SH-SY5Y (cell line): ENCODE measurements at regions not wholly inside any gene's neighbourhood (a gene's known extent, or its start where the extent isn't known, plus 50 kb on each side); places are given as distances from the start of the nearest gene placed in this dataset.

Experiments
- GATA2 ChIP-seq: IDR thresholded peaks from 2 replicates; pipeline ENCODE4 v1.6.1; 2011; ENCODE audit warnings: mild to moderate bottlenecking, low read depth, low read length
- GATA3 ChIP-seq: IDR thresholded peaks from 2 replicates; pipeline ENCODE4 v1.6.1; 2011; ENCODE audit warnings: low read depth, mild to moderate bottlenecking, low read length, moderate library complexity

DNA sequence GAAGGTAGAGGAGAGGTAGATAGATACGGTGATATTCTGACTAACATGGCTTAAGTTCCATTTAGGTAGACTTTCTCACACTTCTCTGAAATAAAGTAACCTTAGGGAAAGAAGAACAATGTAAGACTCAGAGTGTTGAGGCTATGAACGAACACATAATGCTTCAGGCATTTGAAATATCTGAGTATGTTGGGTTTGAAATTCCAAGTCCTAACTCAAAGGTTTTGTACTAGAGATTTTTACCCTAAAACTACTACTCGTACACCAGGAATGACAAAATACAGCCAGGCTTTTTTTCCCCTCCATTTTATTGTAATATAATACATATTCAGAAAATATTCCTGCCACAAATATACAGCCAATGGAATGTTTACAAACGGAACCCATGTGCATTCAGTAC is 592.6 kb downstream of the ETS1 start:
- TF ChIP-seq GATA2 (no peak), GATA3 (no peak)

DNA sequence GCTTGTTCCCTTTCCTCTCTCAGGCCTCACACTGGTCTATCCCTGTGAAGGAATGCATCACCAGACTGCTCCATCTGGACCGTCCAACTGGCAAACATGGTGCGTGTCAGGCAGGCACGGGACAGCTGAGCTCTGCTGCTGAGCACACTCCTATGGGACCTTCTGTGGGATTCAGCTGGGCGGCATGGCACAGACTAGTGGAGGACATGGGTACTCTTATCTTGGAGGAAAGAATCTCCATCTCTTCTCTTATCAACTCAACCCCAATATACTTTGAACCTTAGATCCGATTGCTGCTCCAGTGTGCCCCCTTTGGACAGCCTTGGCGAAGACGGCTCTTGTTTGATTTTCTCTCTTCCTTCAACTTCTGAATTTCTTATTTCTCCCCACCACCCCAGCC is 593.6 kb downstream of the ETS1 start:
- TF ChIP-seq GATA2 = no peak
- no peak for TF ChIP-seq GATA3

DNA sequence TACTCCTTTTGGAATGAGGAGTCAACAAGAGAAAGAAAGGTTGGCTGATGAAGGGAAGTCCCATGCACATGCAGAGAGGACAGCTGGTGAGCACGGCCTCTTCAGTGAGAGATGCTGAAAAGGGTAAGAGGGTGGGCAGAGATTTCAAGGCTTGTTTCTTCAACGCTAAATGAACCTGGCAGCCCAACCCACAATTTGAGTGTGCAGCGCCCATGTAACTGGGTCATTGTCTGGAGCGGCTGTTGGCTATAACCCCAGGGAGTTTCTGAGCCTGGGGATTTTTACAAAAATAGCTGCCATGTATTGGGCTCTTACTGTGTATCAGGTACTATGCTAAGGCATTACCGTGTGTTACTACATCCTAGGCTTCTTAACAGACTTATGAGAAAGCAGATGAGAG is 594.1 kb downstream of the ETS1 start:
- TF ChIP-seq GATA2 (no peak), GATA3 (no peak)

DNA sequence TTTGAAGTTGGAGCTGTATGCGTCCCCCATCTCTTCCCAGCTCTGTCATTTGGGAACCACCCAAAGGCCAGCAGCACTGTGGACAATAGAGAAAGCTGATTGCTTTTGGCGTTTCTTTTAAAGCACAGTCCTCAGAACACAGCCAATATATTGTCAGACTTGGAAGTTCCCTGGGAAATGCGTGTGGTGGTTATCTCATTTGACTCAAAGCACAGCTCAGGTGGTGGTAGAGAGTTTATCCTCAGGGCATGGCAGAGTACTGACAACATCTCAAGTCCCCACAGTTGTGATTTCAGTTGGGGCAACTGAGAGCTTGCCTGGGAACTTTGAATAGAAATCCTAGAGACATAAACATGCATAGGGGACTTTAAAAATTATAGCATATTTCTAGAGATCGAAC is 601.3 kb downstream of the ETS1 start:
- TF ChIP-seq GATA3 = no peak
- no peak for TF ChIP-seq GATA2

DNA sequence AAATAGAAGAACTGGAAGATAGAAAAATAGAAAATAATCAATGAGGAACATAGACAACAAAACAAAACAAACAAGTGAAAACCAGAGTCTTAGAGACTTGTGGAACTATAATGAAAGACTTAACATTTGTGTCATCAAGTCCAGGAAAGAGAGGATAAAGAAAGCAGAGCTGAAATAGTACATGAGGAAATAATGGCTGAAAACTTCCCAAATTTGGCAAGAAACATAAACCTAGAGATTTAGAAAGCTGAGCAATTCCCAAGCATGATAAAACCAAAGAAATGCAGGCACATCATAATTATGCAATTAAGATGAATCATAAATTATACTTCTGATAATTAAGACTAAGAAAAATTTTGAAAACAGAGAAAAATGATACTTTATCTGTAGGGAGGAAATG is 614.5 kb downstream of the ETS1 start:
- TF ChIP-seq GATA2 (no peak), GATA3 (no peak)

DNA sequence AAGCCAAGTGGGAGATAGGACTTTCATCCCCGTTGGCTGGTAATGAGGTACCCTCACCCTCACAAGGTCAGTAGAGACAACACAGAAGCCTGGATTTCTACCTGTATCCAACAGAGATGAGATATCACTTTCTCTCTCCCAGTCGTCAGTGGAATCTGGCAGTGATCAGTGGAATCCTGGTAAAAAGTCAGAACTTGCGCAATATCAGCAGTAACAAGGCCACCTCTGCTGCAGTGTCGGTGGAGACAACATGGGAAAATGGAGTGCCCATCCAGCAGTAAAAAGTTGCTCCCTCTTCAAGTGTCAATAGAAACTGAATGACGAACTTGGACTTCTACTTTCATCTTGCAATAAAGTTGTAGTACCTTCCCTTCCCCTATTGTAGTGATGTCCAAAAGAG is 615.9 kb downstream of the ETS1 start:
- TF ChIP-seq GATA3 (no peak), GATA2 (no peak)

DNA sequence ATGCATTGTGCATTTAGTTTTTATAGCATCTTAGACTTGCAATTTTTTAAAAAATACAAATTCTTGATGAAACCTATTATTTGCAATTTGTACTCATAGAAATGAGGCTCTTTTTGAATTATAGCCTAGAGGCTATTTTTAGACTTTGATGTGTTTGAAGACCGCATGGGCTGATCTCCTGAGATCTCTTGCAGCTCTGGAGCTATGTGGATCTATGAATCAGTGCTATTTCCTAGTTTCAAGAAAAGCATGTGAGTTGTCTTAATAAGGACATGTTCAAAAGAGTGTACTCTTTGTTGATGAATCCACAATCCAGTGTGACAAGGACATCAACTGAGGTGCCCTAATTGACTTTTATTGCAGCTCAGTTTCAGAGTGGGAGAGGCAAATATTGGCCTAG is 620.5 kb downstream of the ETS1 start:
- TF ChIP-seq GATA3 = no peak
- no peak for TF ChIP-seq GATA2

DNA sequence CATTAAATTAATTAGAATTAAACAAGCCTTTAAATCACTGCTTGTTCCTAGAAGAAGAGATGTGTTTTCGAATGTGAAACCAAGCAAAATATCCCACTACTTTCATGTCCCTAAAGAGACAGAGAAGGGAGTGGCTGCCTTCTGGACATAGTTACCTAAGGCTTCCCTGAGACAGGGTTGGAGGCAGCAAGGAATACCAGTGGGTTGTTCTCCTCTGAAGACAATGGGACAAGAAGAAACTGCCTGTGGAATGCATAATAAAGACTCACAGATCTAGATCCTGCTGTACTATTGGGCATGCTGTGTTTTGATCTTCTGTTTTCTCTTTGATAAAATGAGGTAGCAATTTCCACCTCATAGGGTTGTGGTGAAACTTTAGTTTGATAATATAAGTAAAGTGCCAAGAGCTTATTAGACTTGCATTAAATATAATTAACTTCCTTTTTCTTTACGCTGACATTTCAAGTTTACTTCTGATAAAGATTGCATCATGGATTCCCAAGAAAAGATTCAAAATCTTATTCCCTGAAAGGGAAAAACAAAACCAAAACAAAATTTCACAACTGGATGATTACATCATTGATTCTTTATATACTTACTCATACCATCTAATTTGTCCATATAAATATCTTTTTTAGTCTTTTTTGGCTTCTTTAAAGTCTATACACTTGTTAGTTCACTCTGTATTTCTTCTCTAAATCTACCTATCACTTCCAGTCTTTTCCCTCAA is 621.3 kb downstream of the ETS1 start:
- TF ChIP-seq GATA2 = no peak
- no peak for TF ChIP-seq GATA3

DNA sequence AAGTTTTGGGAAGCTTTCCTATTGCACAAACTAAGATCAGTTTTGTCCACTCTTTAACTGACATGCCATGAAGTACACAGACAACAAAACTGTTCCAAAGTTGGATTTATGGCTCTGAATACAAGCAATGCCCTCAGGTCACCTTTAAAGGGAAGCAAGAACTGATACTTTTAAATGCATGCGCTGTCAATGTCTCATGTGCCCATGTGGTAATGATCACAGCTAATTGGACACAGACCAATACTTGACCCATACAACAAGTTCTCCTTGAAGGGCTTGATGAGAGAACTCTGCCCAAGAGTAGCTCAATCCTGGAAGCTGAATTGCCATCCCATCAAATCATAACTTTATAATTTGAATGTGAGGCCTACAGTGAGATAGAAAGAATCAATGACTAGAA is 624.9 kb downstream of the ETS1 start:
- TF ChIP-seq GATA3 (no peak), GATA2 (no peak)

DNA sequence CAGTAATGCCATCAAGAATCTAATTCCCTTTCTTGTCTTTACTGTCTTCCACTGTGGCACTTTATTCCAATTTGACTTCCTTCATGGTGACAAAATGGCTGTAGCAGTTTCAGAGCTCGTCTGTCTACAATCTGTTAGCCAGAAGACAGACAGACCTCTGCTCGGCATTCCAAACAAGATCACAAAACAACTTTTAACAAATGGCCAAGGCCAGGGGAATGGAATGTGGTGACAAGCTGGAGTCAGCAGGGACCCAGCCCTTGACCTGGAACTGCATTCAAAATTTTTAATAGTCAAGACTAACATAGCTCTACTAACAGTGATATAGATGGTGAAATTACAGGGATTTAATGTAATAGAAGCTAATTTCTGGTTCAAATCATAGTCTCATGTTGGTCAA is 637.2 kb downstream of the ETS1 start:
- TF ChIP-seq GATA2 (no peak), GATA3 (no peak)

DNA sequence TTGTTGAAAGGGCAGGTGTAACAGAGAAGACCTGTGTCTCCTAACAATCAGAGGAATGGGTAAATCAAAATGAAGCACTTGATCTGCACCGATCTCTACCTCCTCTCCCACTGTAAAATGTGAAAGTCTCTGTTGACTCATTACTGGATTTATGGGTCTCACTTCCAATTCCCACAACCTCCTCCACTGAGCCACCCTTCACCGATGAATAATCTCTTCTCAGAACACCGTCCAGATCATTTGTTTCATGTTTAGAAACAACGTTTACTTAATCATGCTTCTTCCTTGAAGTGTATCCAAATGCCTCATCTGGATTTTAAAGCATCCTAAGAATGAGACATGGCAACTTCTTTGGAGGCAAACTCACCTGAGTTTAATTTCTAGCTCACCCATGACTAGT is 643.6 kb downstream of the ETS1 start:
- no peak for TF ChIP-seq GATA3
- TF ChIP-seq GATA2 = no peak

DNA sequence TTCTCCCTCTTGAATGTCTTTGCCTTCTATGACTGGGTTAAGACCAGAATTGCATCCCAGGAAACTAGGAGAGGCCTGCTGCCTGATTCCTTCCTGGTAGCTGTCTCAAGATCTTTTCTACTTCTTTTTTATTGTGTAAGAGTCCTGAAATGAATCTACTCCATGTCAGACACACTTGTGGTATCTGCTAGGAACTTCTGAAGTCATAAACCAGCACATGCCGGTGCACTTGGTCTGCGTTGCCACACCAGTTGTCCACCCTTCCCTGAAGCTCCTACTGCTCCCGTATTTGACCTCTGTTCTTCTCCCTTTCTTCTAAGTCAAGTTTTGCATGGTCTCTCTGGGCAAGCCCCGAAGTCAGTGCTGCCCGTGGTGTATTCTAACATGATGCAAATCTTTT is 644.2 kb downstream of the ETS1 start:
- TF ChIP-seq GATA2 = no peak
- no peak for TF ChIP-seq GATA3

DNA sequence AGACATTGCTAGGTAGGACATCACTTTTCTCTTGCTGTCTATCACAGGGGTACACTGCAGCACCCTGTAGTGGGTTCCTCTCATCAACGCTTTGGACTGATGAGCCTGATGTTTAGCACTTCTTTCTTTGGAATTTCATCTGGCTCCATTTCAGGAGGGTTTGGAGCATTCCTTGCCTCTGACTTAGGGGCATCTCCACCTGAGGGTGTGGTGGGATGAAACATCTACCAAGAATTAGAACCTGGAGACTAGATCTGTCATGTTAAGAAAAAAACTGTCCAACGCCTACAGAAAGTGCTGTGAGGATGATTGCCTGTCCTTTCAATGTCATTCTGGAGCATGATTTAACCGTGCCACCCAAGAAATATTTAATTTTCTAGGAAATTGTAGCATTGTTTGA is 648.4 kb downstream of the ETS1 start:
- no peak for TF ChIP-seq GATA2
- TF ChIP-seq GATA3 = no peak

DNA sequence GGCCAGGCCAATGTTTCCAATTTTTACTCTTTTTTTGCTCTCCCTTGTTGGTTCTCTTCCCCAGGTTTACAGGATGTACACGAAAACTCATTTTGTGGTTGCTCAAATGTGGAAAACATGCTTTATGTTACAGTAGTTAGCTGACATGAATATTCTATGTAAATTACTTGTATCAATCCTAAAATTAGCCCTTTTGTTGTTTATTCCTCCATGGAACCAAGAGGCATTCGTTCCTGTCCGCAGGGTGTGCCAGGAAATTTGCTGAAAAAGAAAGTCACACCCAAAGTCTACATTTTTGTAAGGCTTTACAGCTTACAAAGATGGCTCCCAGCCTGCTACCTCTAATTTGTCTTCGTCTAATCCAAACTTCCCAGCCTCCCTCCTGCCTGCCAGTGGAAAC is 652.3 kb downstream of the ETS1 start:
- no peak for TF ChIP-seq GATA3
- TF ChIP-seq GATA2 = no peak

DNA sequence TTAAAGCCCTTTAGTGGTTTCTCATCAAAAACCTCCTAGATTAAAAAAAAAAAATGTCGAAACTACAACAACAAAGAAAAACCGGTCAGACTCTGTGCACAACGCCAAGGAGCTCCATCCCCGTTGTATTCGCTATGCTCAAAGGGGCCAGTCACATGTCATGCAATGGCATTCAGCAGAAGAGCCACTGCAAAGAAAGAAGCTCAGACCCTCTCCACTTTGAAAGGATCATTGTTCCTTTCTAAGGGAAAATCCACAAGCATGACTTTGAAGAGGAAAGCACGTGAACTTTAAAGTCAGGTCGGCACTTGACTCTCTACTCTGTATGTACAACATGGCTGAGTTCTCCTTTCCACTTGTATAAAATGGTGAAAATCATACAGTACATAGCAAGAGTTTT is 655.6 kb downstream of the ETS1 start:
- TF ChIP-seq GATA2 (no peak), GATA3 (no peak)

DNA sequence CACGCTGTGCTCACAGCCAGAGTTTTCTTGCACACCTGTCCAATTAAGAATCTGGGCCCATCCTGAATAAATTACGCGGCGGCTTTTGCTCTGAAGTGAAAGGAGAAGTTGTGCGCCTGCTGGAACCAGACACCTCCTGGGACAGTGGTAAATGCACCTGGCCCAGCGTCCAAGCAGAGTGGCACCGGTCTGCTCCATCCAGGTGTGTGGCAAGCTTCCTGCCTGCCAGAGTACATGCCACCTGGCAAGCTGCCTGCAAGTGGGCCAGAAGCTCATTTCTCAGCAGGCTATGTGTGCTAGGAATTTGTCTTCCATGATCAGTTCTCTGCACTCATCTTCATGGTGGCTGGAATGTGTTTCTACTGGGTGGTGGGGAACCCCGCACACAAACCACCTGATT is 660.6 kb downstream of the ETS1 start:
- TF ChIP-seq GATA3 (no peak), GATA2 (no peak)

DNA sequence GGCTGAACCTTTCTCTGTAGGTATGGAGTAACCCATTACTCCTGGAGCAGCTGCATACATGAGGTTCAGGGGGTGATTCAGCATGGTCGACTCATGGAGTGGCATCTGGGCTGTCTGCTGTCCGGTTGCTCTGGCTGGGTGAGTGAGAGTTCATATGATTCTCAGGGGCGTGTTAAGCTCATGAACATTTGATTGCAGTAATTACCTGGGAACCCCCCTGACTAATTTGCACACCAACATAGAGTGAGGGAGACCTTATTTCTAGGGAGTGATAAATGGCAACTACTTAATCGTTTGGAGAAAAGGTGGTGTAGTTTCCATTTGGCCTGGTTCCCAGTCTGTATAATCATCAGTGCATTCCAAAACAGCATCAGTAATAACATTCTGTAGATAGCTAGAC is 661.9 kb downstream of the ETS1 start:
- TF ChIP-seq GATA2 (no peak), GATA3 (no peak)
